ENCODE measurements at regions not wholly inside any gene's neighbourhood (a gene's known extent, or its start where the extent isn't known, plus 50 kb on each side); places are given as distances from the start of the nearest gene placed in this dataset.

DNA sequence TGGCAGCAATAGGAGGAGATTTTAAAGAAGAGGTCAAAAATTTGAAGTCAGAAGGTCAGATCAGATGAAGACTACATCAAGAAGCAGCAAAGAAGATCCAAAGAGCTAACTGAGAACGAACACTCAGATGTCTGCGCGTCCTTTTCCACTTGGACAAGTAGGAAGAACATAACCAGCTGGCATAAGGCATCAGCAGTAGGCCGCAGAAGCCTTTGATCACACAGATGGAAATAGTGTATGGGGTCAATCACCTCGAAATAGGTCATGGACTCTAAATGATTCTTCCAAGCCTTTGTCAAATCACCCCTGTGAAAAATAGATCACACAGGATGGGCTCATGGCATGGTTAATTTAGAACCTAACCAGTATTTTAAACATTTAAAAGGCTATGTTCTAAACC lies 56.4 kb upstream of the TOM1L1 start (continued):
- TF ChIP-seq TEAD4 (IDR thresholded peaks at IDR 0.05; ENCODE audit: low read depth, low read length) (no peak), KDM4A (IDR thresholded peaks at IDR 0.05; ENCODE audit: low read depth, low read length, severe bottlenecking) (no peak)
